ENCODE measurements at regions not wholly inside any gene's neighbourhood (a gene's known extent, or its start where the extent isn't known, plus 50 kb on each side); places are given as distances from the start of the nearest gene placed in this dataset.

- TF ChIP-seq ZNF274 (IDR thresholded peaks at IDR 0.05; ENCODE audit: low read depth, low read length) = no peak
- no peak for TF ChIP-seq YY1 (IDR thresholded peaks at IDR 0.05; ENCODE audit: insufficient read depth, insufficient read length)
- no peak for TF ChIP-seq SUZ12 (IDR thresholded peaks at IDR 0.05; ENCODE audit: extremely low read depth, insufficient read depth, insufficient read length)
Observed at GRCh38 chr4:131370846-131371245, 1778.2 kb upstream of the PCDH10 start.
